ENCODE measurements at regions not wholly inside any gene's neighbourhood (a gene's known extent, or its start where the extent isn't known, plus 50 kb on each side); places are given as distances from the start of the nearest gene placed in this dataset.

DNA sequence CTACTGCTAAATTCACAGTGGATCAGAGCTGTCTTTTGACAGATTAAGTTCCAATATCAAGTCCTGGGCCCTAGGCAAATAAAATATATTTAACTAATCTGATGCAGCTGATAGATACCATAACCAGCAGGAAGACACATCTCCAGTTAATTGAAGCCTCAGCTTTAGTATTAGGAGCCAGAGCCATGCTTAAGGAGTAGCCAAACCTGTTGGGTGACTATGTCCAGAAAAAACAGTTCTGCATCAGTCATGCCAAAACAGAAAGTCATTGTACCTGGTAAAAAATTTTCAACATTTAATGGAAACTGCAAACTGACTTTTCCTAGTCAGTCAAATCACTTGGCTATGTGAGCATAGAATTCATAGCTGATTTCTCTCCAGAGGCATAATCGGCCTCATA, 200.5 kb upstream of the RUNX1 start:
- H3K27ac ChIP-seq (ENCODE audit: low read depth in 2 of 2, low read length in 1 of 2): no peak overlapping the region
- no peaks in the 10 kb centered on the region for H3K9me2 ChIP-seq
- H3K9ac ChIP-seq: no peak overlapping the region
- no peak overlapping the region for H2AFZ ChIP-seq (ENCODE audit: low read depth)
- H3K4me3 ChIP-seq (ENCODE audit: low read depth in 2 of 2, low read length in 1 of 2): no peak overlapping the region
- no peaks in the 10 kb centered on the region for H3K36me3 ChIP-seq (replicated peaks in 1 of 2; ENCODE audit: control insufficient read depth in 1 of 2, insufficient read depth in 2 of 2, low read length in 1 of 2)
- H3K27me3 ChIP-seq (ENCODE audit: insufficient read depth): no peaks in the 10 kb centered on the region
- 79% methylated on average over 1 of the region's 1 CpG for WGBS (ENCODE audit: low lambda C conversion rate)
- H4K20me1 ChIP-seq (ENCODE audit: insufficient read depth): no peaks in the 10 kb centered on the region
- H3K9me3 ChIP-seq: no peaks in the 10 kb centered on the region
- no peaks in the 10 kb centered on the region for H3K4me1 ChIP-seq (ENCODE audit: control insufficient read depth in 1 of 2, insufficient read depth in 2 of 2, low read depth in 1 of 2, low read length in 1 of 2)
- H3K79me2 ChIP-seq (ENCODE audit: insufficient read depth): no peaks in the 10 kb centered on the region
- no peaks in the 10 kb centered on the region for H3F3A ChIP-seq (replicated peaks; ENCODE audit: insufficient read depth)
- POLR2A ChIA-PET: no interaction called here
- no peak for DNase-seq
- no peak for TF ChIP-seq ELF1 (IDR thresholded peaks at IDR 0.05)
- CTCF ChIA-PET: no interaction called here
- no peak overlapping the region for H3K4me2 ChIP-seq

DNA sequence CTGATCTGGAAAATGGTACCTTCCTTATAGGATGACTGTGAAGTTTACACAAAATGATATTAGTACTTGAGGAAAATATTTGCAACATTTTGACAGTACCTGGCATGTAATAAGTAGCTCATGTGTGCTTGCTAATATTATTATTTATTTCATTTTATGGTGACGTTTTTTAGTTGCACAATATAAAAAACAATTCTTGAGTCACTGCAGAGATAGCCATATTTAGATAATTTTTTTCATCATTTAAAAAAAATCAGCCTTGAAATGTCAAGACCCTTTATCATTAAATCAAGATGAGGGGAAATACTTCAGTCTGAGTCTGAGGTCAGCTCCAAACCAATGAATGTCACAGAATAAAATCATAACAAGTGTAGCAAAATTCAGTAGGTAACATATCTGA, 196.8 kb upstream of the RUNX1 start:
- Histone ChIP-seq H3K27ac (ENCODE audit: low read depth in 2 of 2, low read length in 1 of 2) (no peak overlapping the region), H3K4me3 (ENCODE audit: low read depth in 2 of 2, low read length in 1 of 2) (no peak overlapping the region), H3K4me1 (ENCODE audit: control insufficient read depth in 1 of 2, insufficient read depth in 2 of 2, low read depth in 1 of 2, low read length in 1 of 2) (no peaks in the 10 kb centered on the region), H3F3A (replicated peaks; ENCODE audit: insufficient read depth) (no peaks in the 10 kb centered on the region), H3K36me3 (replicated peaks in 1 of 2; ENCODE audit: control insufficient read depth in 1 of 2, insufficient read depth in 2 of 2, low read length in 1 of 2) (no peaks in the 10 kb centered on the region), H3K9ac (no peak overlapping the region), H3K79me2 (ENCODE audit: insufficient read depth) (no peaks in the 10 kb centered on the region), H3K9me3 (no peaks in the 10 kb centered on the region), H4K20me1 (ENCODE audit: insufficient read depth) (no peaks in the 10 kb centered on the region), H3K4me2 (no peak overlapping the region), H3K27me3 (ENCODE audit: insufficient read depth) (no peaks in the 10 kb centered on the region), H3K9me2 (no peaks in the 10 kb centered on the region), H2AFZ (ENCODE audit: low read depth) (no peak overlapping the region; the same call in 1 of the 2 replicates)
- 61% methylated on average over 1 of the region's 1 CpG for WGBS (ENCODE audit: low lambda C conversion rate)
- DNase-seq: no peak
- CTCF ChIA-PET: no interaction called here
- POLR2A ChIA-PET: no interaction called here
- no peak for TF ChIP-seq FOXJ3 (CRISPR knock-in tag; IDR thresholded peaks at IDR 0.05)
- no peak for TF ChIP-seq RFX5 (IDR thresholded peaks at IDR 0.05; ENCODE audit: low read length)
- no peak for TF ChIP-seq SMC3 (IDR thresholded peaks at IDR 0.05; ENCODE audit: low read depth, low read length)
- TF ChIP-seq RAD21 (IDR thresholded peaks at IDR 0.05; ENCODE audit: low read length): no peak
- TF ChIP-seq MXI1 (IDR thresholded peaks at IDR 0.05; ENCODE audit: low read depth, low read length): no peak
- TF ChIP-seq, protein P1, sequence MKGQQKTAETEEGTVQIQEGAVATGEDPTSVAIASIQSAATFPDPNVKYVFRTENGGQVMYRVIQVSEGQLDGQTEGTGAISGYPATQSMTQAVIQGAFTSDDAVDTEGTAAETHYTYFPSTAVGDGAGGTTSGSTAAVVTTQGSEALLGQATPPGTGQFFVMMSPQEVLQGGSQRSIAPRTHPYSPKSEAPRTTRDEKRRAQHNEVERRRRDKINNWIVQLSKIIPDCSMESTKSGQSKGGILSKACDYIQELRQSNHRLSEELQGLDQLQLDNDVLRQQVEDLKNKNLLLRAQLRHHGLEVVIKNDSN (IDR thresholded peaks at IDR 0.05; ENCODE audit: borderline replicate concordance, low read depth): no peak
- TF ChIP-seq TEAD4 (IDR thresholded peaks at IDR 0.05; ENCODE audit: borderline replicate concordance, insufficient read depth): no peak
- no peak for TF ChIP-seq NRF1 (IDR thresholded peaks at IDR 0.05; ENCODE audit: low read depth, low read length)
- TF ChIP-seq, protein P2, sequence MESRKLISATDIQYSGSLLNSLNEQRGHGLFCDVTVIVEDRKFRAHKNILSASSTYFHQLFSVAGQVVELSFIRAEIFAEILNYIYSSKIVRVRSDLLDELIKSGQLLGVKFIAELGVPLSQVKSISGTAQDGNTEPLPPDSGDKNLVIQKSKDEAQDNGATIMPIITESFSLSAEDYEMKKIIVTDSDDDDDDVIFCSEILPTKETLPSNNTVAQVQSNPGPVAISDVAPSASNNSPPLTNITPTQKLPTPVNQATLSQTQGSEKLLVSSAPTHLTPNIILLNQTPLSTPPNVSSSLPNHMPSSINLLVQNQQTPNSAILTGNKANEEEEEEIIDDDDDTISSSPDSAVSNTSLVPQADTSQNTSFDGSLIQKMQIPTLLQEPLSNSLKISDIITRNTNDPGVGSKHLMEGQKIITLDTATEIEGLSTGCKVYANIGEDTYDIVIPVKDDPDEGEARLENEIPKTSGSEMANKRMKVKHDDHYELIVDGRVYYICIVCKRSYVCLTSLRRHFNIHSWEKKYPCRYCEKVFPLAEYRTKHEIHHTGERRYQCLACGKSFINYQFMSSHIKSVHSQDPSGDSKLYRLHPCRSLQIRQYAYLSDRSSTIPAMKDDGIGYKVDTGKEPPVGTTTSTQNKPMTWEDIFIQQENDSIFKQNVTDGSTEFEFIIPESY (IDR thresholded peaks at IDR 0.05; ENCODE audit: borderline replicate concordance, low read depth): no peak
- TF ChIP-seq FOXM1 (IDR thresholded peaks at IDR 0.05; ENCODE audit: low read depth): no peak
- TF ChIP-seq, protein P3, sequence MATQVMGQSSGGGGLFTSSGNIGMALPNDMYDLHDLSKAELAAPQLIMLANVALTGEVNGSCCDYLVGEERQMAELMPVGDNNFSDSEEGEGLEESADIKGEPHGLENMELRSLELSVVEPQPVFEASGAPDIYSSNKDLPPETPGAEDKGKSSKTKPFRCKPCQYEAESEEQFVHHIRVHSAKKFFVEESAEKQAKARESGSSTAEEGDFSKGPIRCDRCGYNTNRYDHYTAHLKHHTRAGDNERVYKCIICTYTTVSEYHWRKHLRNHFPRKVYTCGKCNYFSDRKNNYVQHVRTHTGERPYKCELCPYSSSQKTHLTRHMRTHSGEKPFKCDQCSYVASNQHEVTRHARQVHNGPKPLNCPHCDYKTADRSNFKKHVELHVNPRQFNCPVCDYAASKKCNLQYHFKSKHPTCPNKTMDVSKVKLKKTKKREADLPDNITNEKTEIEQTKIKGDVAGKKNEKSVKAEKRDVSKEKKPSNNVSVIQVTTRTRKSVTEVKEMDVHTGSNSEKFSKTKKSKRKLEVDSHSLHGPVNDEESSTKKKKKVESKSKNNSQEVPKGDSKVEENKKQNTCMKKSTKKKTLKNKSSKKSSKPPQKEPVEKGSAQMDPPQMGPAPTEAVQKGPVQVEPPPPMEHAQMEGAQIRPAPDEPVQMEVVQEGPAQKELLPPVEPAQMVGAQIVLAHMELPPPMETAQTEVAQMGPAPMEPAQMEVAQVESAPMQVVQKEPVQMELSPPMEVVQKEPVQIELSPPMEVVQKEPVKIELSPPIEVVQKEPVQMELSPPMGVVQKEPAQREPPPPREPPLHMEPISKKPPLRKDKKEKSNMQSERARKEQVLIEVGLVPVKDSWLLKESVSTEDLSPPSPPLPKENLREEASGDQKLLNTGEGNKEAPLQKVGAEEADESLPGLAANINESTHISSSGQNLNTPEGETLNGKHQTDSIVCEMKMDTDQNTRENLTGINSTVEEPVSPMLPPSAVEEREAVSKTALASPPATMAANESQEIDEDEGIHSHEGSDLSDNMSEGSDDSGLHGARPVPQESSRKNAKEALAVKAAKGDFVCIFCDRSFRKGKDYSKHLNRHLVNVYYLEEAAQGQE (IDR thresholded peaks at IDR 0.05; ENCODE audit: low read depth, low read length): no peak
- TF ChIP-seq POLR2AphosphoS5 (IDR thresholded peaks at IDR 0.05; ENCODE audit: low read depth, low read length): no peak
- TF ChIP-seq GATA2 (CRISPR knock-in tag; IDR thresholded peaks at IDR 0.05): no peak
- no peak for TF ChIP-seq EP300 (IDR thresholded peaks at IDR 0.05; ENCODE audit: borderline replicate concordance in 1 of 2, low read depth in 1 of 2, low read length in 1 of 2)
- no peak for TF ChIP-seq CHD2 (IDR thresholded peaks at IDR 0.05; ENCODE audit: low read length, partially characterized antibody)
- TF ChIP-seq EZH2phosphoT487 (IDR thresholded peaks at IDR 0.05; ENCODE audit: borderline replicate concordance, low read depth): no peak
- no peak for TF ChIP-seq YY1 (IDR thresholded peaks at IDR 0.05; ENCODE audit: low read depth)
- TF ChIP-seq SIN3A (IDR thresholded peaks at IDR 0.05; ENCODE audit: borderline replicate concordance, low read depth, low read length): no peak

All from SK-N-SH (cell line).